ENCODE measurements at regions not wholly inside any gene's neighbourhood (a gene's known extent, or its start where the extent isn't known, plus 50 kb on each side); places are given as distances from the start of the nearest gene placed in this dataset.

DNA sequence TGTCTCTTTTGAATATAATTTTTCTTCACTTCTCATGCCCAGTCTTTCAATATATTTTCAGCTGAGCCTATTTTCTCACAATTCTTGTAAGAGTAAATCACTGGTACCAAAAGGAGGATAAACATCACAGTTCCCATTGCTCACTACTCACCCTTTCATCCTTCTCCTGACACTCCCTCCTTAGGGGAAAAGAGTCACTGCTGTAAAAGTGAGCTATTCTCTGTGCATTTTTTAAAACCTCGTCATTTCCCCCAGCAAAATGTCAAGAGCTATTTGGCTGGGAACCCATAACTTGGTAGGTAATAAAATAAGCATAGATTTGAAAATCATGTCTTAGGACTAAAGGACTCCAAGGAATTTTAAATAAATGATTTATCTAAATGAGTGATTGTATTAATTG is 340.1 kb upstream of the GYPC start:
- Histone ChIP-seq H3K79me2 (ENCODE audit: control insufficient read depth, insufficient read depth, low read length) (no peaks in the 10 kb centered on the region), H3K9me3 (ENCODE audit: control insufficient read depth, insufficient read depth, low read depth, low read length) (no peaks in the 10 kb centered on the region), H3K36me3 (ENCODE audit: control insufficient read depth, insufficient read depth, low read length) (no peaks in the 10 kb centered on the region), H2AFZ (ENCODE audit: low read length) (no peak overlapping the region), H3K4me2 (ENCODE audit: extremely low read depth, insufficient read depth, low read length) (no peak overlapping the region), H3K4me1 (ENCODE audit: control insufficient read depth, extremely low read depth, insufficient read depth, low read length) (no peaks in the 10 kb centered on the region), H3K4me3 (replicated peaks in 1 of 4; ENCODE audit: control extremely low read depth in 1 of 4, insufficient read depth in 1 of 4, low read depth in 3 of 4, low read length in 4 of 4) (no peak overlapping the region), H3K27ac (ENCODE audit: insufficient read depth, low read length) (no peak overlapping the region), H4K20me1 (ENCODE audit: control insufficient read depth, extremely low read depth, insufficient read depth, low read length) (no peaks in the 10 kb centered on the region), H3K27me3 (ENCODE audit: control insufficient read depth, insufficient read depth, low read length) (no peaks in the 10 kb centered on the region), H3K9ac (ENCODE audit: insufficient read depth, low read length) (no peak overlapping the region)
- no peak for DNase-seq (ENCODE audit: low read depth in 2 of 2)
- TF ChIP-seq CTCF (conservative IDR thresholded peaks at IDR 0.05 in 1 of 2, IDR thresholded peaks at IDR 0.05 in 1 of 2; ENCODE audit: low read depth in 1 of 2, low read length in 2 of 2), result no peak
- TF ChIP-seq EZH2 (IDR thresholded peaks at IDR 0.05; ENCODE audit: low read length, missing control alignments), result no peak

GRCh38 chr2:126317790-126318431 is 338.0 kb upstream of the GYPC start:
- H3K9me3 ChIP-seq (ENCODE audit: control insufficient read depth, insufficient read depth, low read depth, low read length), result no peaks in the 10 kb centered on the region
- H2AFZ ChIP-seq (ENCODE audit: low read length), result no peak overlapping the region
- H3K27me3 ChIP-seq (ENCODE audit: control insufficient read depth, insufficient read depth, low read length), result no peaks in the 10 kb centered on the region
- H3K4me1 ChIP-seq (ENCODE audit: control insufficient read depth, extremely low read depth, insufficient read depth, low read length), result no peaks in the 10 kb centered on the region
- no peaks in the 10 kb centered on the region for H3K36me3 ChIP-seq (ENCODE audit: control insufficient read depth, insufficient read depth, low read length)
- DNase-seq (ENCODE audit: low read depth in 2 of 2), result peak in 1 of 2 donors; percentile 29
- H3K4me3 ChIP-seq (replicated peaks in 1 of 4; ENCODE audit: control extremely low read depth in 1 of 4, insufficient read depth in 1 of 4, low read depth in 3 of 4, low read length in 4 of 4), result no peak overlapping the region
- TF ChIP-seq CTCF (conservative IDR thresholded peaks at IDR 0.05 in 1 of 2, IDR thresholded peaks at IDR 0.05 in 1 of 2; ENCODE audit: low read depth in 1 of 2, low read length in 2 of 2), result no peak
- no peak for TF ChIP-seq EZH2 (IDR thresholded peaks at IDR 0.05; ENCODE audit: low read length, missing control alignments)
- H4K20me1 ChIP-seq (ENCODE audit: control insufficient read depth, extremely low read depth, insufficient read depth, low read length), result no peaks in the 10 kb centered on the region
- no peak overlapping the region for H3K9ac ChIP-seq (ENCODE audit: insufficient read depth, low read length)
- no peak overlapping the region for H3K4me2 ChIP-seq (ENCODE audit: extremely low read depth, insufficient read depth, low read length)
- H3K27ac ChIP-seq (ENCODE audit: insufficient read depth, low read length), result no peak overlapping the region
- H3K79me2 ChIP-seq (ENCODE audit: control insufficient read depth, insufficient read depth, low read length), result no peaks in the 10 kb centered on the region

GRCh38 chr2:126322342-126322741 is 333.6 kb upstream of the GYPC start:
- no peak for DNase-seq (ENCODE audit: low read depth in 2 of 2)
- no peak overlapping the region for H3K27ac ChIP-seq (ENCODE audit: insufficient read depth, low read length)
- no peaks in the 10 kb centered on the region for H3K4me1 ChIP-seq (ENCODE audit: control insufficient read depth, extremely low read depth, insufficient read depth, low read length)
- no peak overlapping the region for H3K4me2 ChIP-seq (ENCODE audit: extremely low read depth, insufficient read depth, low read length)
- H3K9me3 ChIP-seq (ENCODE audit: control insufficient read depth, insufficient read depth, low read depth, low read length), result no peaks in the 10 kb centered on the region
- no peaks in the 10 kb centered on the region for H3K27me3 ChIP-seq (ENCODE audit: control insufficient read depth, insufficient read depth, low read length)
- no peaks in the 10 kb centered on the region for H3K36me3 ChIP-seq (ENCODE audit: control insufficient read depth, insufficient read depth, low read length)
- no peak overlapping the region for H2AFZ ChIP-seq (ENCODE audit: low read length)
- TF ChIP-seq EZH2 (IDR thresholded peaks at IDR 0.05; ENCODE audit: low read length, missing control alignments), result no peak
- TF ChIP-seq CTCF (conservative IDR thresholded peaks at IDR 0.05 in 1 of 2, IDR thresholded peaks at IDR 0.05 in 1 of 2; ENCODE audit: low read depth in 1 of 2, low read length in 2 of 2), result no peak
- no peak overlapping the region for H3K4me3 ChIP-seq (replicated peaks in 1 of 4; ENCODE audit: control extremely low read depth in 1 of 4, insufficient read depth in 1 of 4, low read depth in 3 of 4, low read length in 4 of 4)
- H3K79me2 ChIP-seq (ENCODE audit: control insufficient read depth, insufficient read depth, low read length), result no peaks in the 10 kb centered on the region
- no peak overlapping the region for H3K9ac ChIP-seq (ENCODE audit: insufficient read depth, low read length)
- no peaks in the 10 kb centered on the region for H4K20me1 ChIP-seq (ENCODE audit: control insufficient read depth, extremely low read depth, insufficient read depth, low read length)

All from fibroblast of lung (primary cell).